Sciatic nerve (tissue), 2 donors: ENCODE measurements at regions not wholly inside any gene's neighbourhood (a gene's known extent, or its start where the extent isn't known, plus 50 kb on each side); places are given as distances from the start of the nearest gene placed in this dataset.

ENCODE experiments used
- ATAC-seq: fragments of 200-7000 bp; cut with Tn5 transposase; one replicate; pipeline ENCODE4 v1.9.1; 2020; ENCODE audit warnings: mild to moderate bottlenecking, moderate library complexity
- DNase-seq: peaks from one replicate; pipeline ENCODE4 v3.0.0-alpha.2; 2020; ENCODE audit warnings: low spot score
- intact Hi-C: fragments of 100-400 bp; cut with DNase I; formaldehyde crosslinking; loops from one replicate; pipeline ENCODE4 v1.14.2; 2022
- donor health status: DM: no; HTN: no; CAD: no.
- donor health status: DM: no; HTN: no; CAD: no.

DNA sequence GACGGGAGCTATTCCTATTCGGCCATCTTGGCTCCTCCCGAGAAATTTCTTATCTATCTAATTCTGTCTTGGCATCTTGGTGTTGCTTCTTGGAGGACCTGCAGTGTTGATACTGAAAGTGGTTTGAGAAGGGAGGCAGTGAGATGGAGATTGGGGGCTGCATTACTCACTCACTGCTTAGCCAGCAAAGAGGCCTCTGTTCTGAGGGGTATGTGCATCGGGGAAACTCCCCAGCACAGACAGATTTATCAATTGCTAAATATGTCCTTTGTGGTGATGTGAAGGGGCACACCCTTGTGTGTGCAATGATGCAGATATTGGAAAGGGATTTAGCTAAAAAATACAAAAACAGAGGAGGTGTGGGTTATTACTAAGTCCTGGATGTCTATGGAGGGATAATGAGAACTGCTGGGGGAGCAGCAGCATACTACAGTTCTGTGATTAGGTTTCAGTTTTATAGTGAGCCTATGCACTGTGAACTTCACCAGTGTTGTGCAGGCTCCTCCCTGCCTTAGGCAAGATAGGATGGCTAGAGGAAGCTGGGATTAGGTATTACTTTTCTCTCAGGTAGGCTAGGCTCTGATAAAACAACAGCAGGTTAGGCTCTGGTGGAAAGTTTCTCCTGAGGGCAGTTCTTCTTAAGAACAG is 279.0 kb downstream of the HS3ST1 start:
- ATAC-seq (no peak), DNase-seq (no peak)
- intact Hi-C loops: no loop called here

DNA sequence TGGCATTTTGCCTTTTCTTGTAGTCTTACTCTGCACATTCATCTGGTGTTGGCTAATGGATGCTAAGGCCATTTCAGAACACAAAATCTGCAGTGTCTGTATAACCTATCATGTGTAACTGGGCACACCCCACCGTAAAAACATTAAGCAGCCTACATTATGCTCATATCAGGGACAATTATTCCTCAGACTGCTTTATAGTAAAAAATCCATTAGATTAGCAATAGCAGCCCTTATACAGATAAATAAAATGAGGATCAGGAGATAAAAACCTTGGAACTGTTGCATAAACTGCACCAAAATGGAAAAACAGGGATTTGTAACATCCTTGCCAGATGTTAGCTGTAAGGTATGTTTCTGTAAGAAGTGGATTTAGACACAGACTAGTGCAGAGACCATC is 288.8 kb downstream of the HS3ST1 start:
- intact Hi-C loops: no loop called here
- ATAC-seq (no peak), DNase-seq (no peak)

DNA sequence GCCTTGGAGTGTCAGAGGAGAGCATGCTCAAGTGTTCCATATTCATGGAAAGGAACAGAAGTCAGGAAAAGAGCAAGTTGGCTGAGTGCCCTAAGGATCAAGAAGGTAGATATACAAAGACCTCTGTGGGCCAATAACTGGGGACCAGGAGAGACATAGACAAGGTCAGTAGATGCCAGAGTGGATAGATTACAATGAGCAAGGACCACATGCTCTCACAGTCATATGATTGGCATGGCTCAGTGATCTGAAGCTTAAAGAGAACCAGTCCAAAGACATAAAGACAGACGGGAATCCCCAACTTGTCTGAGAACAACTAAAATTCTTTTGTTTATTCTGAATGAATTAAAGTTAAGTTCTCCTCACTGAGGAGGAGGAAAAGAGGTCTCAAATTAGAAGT is 289.7 kb downstream of the HS3ST1 start:
- intact Hi-C loops: no loop called here
- ATAC-seq: no peak
- DNase-seq: no peak

DNA sequence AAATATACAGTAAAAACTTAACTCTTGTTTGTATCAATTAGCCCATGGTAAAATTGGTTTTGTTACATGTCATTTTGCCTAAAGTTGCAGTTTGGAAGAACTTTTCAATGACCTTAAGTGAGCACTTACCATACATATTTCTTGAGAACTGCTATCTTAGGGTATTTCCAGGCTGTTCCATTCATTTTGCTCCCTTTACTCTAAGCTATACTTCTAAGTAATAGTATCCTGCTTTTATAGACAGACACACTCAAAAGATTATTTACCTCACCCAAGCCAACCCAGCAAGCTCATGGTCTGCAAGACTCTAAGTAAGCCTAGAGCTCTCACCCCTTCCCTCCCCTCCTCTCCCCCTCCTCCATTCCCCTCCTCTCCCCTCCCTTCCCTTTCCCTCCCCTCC is 294.0 kb downstream of the HS3ST1 start:
- intact Hi-C loops: no loop called here
- no peak for DNase-seq

DNA sequence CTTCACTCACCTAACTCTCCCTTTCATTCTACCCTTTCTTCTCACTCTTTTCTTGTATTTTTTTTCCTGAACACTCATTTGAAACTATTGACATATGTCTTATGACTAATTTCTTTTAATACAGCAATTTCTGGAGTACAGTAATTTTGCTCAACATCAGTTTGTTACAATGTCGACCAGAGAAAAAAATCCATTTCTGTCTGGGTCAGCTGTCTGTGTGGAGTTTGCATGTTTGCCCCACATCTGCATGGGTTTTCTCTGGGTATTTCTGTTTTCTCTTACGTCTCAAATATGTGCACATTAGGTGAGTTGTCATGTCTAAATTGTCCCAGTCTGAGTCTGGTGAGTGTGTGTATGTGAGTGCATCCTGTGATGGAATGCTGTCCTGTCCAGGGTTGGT is 294.8 kb downstream of the HS3ST1 start:
- ATAC-seq: no peak
- no peak for DNase-seq
- intact Hi-C loops: no loop called here

More for the DNA sequence above, 294.0 kb downstream of the HS3ST1 start:
- ATAC-seq: no peak

DNA sequence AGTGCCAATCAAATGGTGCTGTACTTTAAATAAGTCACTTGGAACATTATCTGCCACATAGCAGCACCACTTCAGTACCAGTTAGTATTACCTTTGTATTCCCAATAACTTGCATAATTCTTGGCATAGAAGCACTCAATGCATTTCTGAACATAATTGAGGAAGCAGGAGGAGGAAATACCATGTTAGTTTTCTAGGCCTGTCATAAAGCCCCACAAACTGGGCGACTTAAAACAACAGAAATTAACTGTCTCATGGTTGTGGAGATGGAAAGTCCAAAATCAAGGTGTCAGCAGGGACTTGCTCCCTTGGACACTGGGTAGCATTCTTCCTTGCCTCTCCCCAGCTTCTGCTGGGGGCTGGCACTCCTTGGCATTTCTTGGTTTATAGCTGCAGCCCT is 296.2 kb downstream of the HS3ST1 start:
- intact Hi-C loops: no loop called here
- no peak for ATAC-seq

DNA sequence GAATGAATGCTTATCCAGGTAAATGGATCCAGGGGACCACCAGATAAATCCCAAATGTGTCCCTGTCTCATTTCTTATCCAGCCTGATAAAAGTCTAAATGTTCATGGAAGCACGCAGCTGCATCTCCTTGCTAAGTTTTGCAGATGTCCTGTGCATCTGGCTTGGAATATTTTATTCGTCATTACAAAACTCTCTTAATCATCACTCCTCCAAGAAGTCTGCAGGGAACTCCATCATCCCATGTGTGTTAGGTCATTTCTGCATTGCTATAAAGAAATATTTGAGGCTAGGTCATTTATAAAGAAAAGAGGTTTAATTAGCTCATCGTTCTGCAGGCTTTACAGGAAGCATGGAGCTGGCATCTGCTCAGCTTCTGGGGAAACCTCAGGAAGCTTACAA is 297.2 kb downstream of the HS3ST1 start:
- ATAC-seq (no peak), DNase-seq (no peak)
- intact Hi-C loops: no loop called here

More for the DNA sequence above, 296.2 kb downstream of the HS3ST1 start:
- DNase-seq: no peak

DNA sequence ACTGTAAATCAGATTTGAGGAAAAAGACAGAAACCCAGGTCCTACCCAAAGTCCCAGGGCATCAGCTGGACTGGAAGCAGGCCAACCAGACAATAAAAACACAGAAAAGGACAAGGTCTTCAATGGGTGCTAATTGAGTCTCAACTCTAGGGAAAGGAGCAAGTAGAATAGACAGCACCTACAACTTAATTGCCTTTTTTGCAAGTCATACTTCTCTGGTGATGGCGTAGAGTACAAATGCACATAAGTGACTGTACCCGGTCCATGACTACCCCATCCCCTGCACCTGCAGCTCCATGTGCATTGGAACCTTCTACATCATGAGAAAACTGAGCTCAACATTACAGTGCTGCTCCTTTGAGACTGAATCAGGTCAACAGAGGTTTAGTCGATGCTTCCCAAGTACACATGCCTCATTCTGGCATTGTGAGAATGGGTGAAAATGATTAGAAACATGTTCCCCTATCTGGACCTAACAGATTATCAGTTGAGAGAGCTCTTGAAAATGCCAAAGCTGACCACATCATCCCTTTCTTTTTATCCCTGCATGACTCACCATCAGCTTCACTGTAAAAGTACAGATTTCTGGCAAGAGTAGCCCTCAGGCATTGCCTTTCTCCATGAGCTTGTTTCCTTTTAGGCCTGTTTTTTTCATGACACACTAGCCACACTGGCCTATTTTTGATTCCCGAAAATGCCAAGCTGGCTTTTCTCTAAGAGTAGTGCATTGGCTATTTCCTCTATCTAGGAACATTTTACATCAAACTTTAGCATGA is 298.3 kb downstream of the HS3ST1 start:
- ATAC-seq (peak; percentile 73), DNase-seq (no peak)
- intact Hi-C loops: no loop called here

DNA sequence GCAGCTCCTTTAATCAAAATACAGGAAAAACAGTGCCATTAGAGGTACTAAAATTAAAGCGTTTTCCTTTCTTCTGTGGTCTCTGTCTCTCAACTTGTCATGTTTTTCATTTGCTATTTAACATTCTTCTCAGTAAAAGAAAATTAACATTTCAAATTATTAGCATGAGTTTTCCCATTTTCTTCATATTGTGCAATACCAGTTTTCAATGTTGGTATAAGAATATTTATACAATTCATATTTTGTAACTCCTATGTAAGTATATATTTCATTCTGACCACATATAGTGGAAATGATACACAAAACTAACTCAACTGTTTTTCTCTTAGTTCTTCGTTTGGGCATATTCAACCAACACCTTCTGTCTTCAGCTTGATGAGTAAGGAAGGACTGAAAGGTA is 308.3 kb downstream of the HS3ST1 start:
- intact Hi-C loops: no loop called here
- ATAC-seq: no peak
- DNase-seq: no peak

DNA sequence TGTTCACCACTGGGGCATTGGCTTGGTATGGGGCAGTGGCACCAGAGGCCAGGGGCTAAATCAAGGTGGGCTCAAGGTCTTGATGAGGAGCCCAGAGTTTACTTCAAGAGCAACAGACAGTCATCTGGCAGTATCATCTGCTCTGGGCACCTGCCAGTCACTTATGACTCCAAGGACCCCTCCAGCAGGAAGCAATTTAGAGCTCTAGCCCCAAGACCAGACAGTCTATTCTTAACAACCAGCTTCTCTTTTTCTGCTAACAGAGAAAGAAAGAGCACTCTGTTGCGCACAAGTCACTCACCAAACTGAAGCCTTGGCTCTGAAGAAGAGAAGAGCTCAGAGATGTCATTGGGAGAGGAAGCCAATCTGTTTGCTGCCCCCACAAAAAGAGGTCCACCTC is 309.2 kb downstream of the HS3ST1 start:
- DNase-seq (no peak), ATAC-seq (no peak)
- intact Hi-C loops: no loop called here

DNA sequence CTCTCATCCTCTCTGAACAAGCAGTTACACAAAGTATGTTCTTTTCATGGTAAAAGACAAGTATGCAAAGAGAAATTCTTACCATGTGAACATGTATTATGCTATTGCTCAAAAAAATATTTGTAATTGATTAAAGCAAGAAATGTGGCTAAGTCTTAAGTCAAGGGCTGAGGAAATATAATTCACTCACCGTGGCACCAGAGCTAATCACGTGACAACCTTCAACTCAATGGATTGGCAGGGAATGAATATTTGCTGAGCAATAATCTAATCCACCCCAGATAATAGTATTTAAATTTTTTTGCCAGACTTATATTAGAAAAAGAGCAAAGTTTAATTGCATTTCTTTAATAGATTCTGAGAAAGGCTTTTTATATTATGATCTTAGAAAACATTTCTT is 310.2 kb downstream of the HS3ST1 start:
- ATAC-seq (no peak), DNase-seq (no peak)
- intact Hi-C loops: no loop called here

DNA sequence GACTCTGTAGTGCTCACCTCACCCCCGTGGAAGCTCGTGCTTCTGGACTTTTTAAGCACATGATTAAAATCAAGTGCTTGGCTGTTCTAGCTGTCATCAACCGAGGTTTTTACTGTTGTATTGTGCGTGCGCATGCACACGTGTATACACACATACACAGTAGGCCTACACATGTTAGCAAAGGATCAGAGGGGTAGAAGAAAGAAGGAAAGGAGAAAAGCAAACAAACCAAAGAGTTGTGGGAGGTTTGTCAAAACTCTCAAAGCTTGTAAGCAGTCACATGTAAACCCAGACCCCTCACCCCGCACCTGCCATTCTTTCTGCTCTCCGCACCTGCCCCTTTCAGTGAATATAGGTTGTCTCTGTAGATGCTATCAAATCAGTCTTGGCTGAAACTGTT is 311.8 kb downstream of the HS3ST1 start:
- ATAC-seq: no peak
- intact Hi-C loops: no loop called here
- DNase-seq: no peak

DNA sequence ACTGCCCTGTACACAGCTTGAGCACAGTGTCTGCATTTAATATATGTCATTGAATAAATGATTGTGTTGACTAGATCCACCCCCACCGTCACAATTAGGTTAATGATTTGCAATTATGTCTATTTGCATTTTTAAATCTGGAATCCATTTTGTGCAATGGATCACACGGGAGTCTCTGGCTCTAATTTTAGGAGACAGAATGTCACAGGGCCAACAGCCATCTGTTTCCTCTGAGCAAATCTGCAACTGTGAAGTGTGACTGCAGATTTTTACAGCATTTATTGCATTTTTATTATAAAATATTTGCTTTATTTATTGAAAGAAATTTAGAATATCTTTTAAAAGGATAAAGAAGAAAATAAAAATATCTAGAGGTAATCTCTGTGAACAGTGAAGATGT is 316.8 kb downstream of the HS3ST1 start:
- DNase-seq (no peak), ATAC-seq (no peak)
- intact Hi-C loops: no loop called here

DNA sequence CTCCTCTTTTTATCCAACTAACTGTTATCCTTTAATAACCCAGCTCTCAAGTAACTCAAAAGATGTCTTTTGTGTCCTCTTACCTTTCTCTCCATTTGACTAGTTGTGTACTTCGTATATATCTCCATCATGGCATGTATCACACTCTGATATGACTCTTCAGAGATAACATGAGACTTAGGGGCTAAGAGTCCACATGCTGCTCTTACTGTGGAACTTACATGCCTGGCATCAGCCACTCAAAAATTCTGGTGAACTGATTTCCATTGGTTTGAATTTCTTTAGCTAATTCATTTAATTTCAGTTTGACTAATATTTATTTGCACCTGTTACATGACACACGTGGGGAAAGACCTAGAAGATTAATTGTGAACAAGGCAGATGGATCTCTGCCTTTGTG is 317.3 kb downstream of the HS3ST1 start:
- DNase-seq (no peak), ATAC-seq (no peak)
- intact Hi-C loops: no loop called here

DNA sequence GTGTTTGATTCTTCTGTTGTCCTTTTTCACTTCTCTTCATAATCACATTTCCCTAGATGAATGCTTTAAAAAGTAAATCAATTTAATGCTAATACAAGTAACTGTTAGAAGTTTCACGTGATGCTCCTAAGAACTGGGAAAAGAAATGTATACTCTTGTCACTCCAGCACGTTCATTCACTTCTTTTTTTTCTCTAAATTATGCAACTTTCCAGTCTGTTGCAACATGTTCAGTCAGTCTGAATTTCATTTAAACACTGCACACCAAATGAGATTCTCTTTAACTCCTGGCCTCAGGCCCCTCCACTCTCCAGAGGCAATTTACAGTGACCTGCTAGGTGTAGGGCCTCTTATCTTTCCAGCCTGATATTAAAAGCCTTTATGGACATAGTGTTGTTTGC is 321.9 kb downstream of the HS3ST1 start:
- intact Hi-C loops: no loop called here
- DNase-seq (no peak), ATAC-seq (no peak)

DNA sequence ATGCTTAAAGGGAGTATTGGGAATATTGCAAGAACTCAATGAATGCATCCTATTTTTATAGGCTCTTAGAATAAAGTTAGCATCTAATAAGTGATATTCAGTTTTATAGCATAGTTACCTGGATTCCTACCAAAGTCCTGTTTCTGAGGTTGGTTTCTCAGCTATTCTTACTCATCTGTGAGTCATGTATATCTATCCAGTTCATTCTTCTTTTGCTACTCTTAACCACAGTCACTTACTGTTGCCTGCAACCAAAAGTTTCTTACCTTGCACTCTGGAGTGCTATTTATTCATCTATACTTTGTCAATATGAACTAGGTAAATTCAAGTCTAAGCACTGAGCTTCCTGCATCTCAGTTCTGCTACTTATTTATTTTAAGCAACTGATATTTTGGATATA is 322.5 kb downstream of the HS3ST1 start:
- ATAC-seq: no peak
- intact Hi-C loops: no loop called here
- DNase-seq: no peak

DNA sequence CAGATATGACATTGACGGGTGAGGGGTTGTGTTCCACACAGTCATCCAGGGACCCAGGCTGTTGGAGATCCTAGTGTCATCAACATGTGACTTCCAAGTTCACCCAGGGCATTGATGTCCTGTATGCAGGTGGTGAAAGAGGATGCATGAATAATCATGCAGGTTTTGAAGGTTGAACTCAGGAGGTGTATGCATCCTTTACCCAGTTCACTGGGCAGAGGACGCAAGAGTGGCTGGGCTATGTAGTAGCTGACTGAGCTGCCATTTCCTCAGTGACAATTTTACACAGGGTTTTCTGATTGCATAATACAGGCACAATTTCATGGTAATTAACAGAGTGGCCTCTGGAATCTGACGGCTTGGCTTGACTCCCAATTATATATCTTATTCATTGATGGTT is 323.0 kb downstream of the HS3ST1 start:
- intact Hi-C loops: no loop called here
- ATAC-seq (no peak), DNase-seq (no peak)

DNA sequence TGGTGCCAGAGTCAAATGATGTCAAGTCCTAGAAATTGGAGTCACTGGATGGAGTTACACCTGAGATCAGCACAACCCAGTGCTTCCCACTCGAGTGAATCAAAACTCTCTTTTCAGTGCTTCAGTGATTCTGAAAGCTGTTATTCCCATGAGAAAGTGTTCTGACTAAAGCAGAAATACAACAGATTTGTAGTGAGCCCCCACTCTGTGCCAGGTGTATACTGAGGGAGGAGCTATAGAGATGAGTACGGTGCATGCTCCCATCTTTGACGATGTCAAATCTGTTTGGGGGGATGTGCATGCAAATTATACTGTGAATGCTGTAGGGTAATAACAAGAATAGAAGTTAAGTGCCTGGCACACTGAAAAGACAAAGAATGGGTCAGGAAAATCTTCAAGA is 330.2 kb downstream of the HS3ST1 start:
- ATAC-seq: no peak
- DNase-seq: no peak
- intact Hi-C loops: no loop called here

DNA sequence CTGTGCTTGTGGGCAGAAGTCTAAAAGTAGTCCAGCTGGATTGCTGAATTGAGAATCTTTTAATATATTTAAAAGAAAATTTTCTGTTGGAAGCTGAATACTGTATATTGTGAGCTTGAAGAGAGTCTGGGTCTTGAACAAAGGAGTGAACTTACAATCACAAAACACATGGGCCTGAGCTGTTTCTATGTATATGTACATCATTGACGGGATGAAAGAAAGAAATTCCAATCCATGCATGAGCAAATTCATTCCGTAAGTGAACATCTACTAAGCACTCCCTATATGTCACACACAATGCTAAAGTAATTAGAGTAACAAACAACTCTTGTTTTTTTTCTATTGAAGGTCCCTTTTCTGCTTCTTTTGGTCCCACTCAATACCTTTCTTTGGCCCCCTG is 331.0 kb downstream of the HS3ST1 start:
- intact Hi-C loops: no loop called here
- DNase-seq: no peak
- no peak for ATAC-seq

DNA sequence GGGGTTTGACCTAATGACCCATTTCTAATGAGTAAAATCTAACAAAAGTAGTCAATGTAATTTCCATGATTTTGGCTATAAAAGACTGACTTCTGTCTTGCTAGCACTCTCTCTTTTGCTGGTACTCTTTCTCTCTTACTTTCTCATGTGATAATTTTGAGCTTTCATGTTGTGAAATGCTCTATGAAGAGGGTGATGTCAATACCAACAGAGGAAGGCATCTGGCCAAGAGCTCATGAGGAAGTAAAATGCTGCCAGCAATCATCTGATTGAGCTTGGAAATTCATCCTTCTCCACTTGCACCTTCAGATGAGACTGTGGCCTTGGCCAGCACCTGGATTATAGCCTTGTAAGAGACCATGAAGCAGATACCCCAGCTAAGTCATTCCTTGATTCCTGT is 347.7 kb downstream of the HS3ST1 start:
- no peak for ATAC-seq
- no peak for DNase-seq
- intact Hi-C loops: no loop called here

DNA sequence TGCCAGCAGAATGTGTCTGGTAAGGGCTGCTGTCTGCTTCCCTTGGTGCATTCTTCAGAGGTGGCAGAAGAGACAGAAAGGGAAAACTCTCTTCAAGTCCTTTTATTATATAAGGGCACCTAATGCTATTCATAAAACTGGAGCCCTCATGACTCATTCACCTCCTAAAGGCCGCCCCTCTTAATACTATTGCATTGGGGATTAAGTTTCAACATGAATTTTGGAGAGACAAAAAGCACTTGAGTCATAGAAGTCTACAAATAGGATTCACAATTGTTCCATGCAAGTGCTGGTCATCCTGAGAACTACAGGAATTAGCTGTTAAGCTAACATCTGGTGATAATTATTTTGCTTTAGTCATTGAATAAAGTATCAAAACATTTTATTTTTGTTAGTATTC is 349.5 kb downstream of the HS3ST1 start:
- no peak for DNase-seq
- peak; percentile 66 for ATAC-seq
- intact Hi-C loops: no loop called here
